ENCODE measurements at regions not wholly inside any gene's neighbourhood (a gene's known extent, or its start where the extent isn't known, plus 50 kb on each side); places are given as distances from the start of the nearest gene placed in this dataset.

GRCh38 chr4:24006269-24006668 is 116.4 kb upstream of the PPARGC1A start:
- no peak for DNase-seq
- ChIA-PET CTCF (no interaction called here), POLR2A (ENCODE audit: unreplicated experiment) (no interaction called here)
- no peaks in the 10 kb centered on the region for H3K9me2 ChIP-seq (replicated peaks; ENCODE audit: low read length)
- BruUV-seq (replicated peaks): no TSS peak
- H3K4me2 ChIP-seq (ENCODE audit: low read length): no peak overlapping the region
- no peaks in the 10 kb centered on the region for H4K20me1 ChIP-seq (ENCODE audit: low read length)
- no peaks in the 10 kb centered on the region for H3K36me3 ChIP-seq (ENCODE audit: low read depth, low read length)
- intact Hi-C loops (cut with micrococcal nuclease): no loop called here
- no peaks in the 10 kb centered on the region for H3F3A ChIP-seq (ENCODE audit: low read length, unreplicated experiment)
- no peak for TF ChIP-seq CTCF (conservative IDR thresholded peaks at IDR 0.05; ENCODE audit: low read depth, low read length)
- no peak for TF ChIP-seq EZH2phosphoT487 (IDR thresholded peaks at IDR 0.05; ENCODE audit: borderline replicate concordance, low read length)
- TF ChIP-seq EZH2 (IDR thresholded peaks at IDR 0.05; ENCODE audit: low read length, unreplicated experiment): no peak
- H3K27me3 ChIP-seq (ENCODE audit: low read length): peaks cover 11% of the 10 kb centered on the region
- no peak overlapping the region for H3K4me3 ChIP-seq (ENCODE audit: low read length)
- H3K4me1 ChIP-seq (ENCODE audit: insufficient read depth, low read length): no peaks in the 10 kb centered on the region
- H3K27ac ChIP-seq (ENCODE audit: low read length): no peak overlapping the region
- no peak overlapping the region for H2AFZ ChIP-seq (ENCODE audit: low read length)
- no peak overlapping the region for H3K9ac ChIP-seq (ENCODE audit: low read length)
- H3K9me3 ChIP-seq (ENCODE audit: low read length): no peaks in the 10 kb centered on the region
- ATAC-seq: no peak
- no peaks in the 10 kb centered on the region for H3K79me2 ChIP-seq (ENCODE audit: low read length)

GRCh38 chr4:24003926-24004325 is 114.1 kb upstream of the PPARGC1A start:
- Histone ChIP-seq H3K9ac (ENCODE audit: low read length) (no peak overlapping the region), H3F3A (ENCODE audit: low read length, unreplicated experiment) (no peaks in the 10 kb centered on the region), H3K27me3 (ENCODE audit: low read length) (peaks cover 9% of the 10 kb centered on the region; the same call in 1 of the 2 replicates), H4K20me1 (ENCODE audit: low read length) (no peaks in the 10 kb centered on the region), H3K4me1 (ENCODE audit: insufficient read depth, low read length) (no peaks in the 10 kb centered on the region), H3K4me2 (ENCODE audit: low read length) (no peak overlapping the region), H3K36me3 (ENCODE audit: low read depth, low read length) (no peaks in the 10 kb centered on the region), H2AFZ (ENCODE audit: low read length) (no peak overlapping the region), H3K9me3 (ENCODE audit: low read length) (no peaks in the 10 kb centered on the region), H3K79me2 (ENCODE audit: low read length) (no peaks in the 10 kb centered on the region), H3K4me3 (ENCODE audit: low read length) (no peak overlapping the region), H3K9me2 (replicated peaks; ENCODE audit: low read length) (no peaks in the 10 kb centered on the region), H3K27ac (ENCODE audit: low read length) (no peak overlapping the region)
- BruUV-seq (replicated peaks): no TSS peak
- intact Hi-C loops (cut with micrococcal nuclease): no loop called here
- DNase-seq (no peak), ATAC-seq (no peak)
- TF ChIP-seq EZH2phosphoT487 (IDR thresholded peaks at IDR 0.05; ENCODE audit: borderline replicate concordance, low read length) (no peak), EZH2 (IDR thresholded peaks at IDR 0.05; ENCODE audit: low read length, unreplicated experiment) (no peak), CTCF (conservative IDR thresholded peaks at IDR 0.05; ENCODE audit: low read depth, low read length) (no peak)
- CTCF ChIA-PET: no interaction called here
- POLR2A ChIA-PET (ENCODE audit: unreplicated experiment): no interaction called here

DNA sequence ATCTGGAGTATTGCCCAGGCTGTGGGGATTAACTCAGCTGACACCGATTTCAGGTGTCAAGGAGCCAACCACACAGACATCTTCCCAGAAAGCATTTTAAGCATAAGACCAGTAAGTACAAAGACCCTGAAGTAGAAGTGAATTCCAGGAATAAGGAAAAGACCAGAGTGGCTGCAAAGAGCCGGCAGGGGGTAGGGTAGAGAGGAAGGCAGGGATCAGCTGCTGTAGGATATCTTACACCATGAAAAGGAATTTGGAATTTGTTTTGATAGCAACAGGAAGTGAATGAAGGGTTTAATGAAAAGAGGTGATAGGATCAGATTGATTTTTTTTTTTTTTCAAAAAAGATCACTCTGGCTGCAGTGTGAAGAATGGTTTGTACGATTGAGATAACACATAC is 113.6 kb upstream of the PPARGC1A start:
- ATAC-seq (no peak), DNase-seq (no peak)
- no peaks in the 10 kb centered on the region for H4K20me1 ChIP-seq (ENCODE audit: low read length)
- no peaks in the 10 kb centered on the region for H3K9me3 ChIP-seq (ENCODE audit: low read length)
- no peaks in the 10 kb centered on the region for H3F3A ChIP-seq (ENCODE audit: low read length, unreplicated experiment)
- no peak for TF ChIP-seq EZH2phosphoT487 (IDR thresholded peaks at IDR 0.05; ENCODE audit: borderline replicate concordance, low read length)
- TF ChIP-seq EZH2 (IDR thresholded peaks at IDR 0.05; ENCODE audit: low read length, unreplicated experiment): no peak
- no peak for TF ChIP-seq CTCF (conservative IDR thresholded peaks at IDR 0.05; ENCODE audit: low read depth, low read length)
- H3K36me3 ChIP-seq (ENCODE audit: low read depth, low read length): no peaks in the 10 kb centered on the region
- H3K9ac ChIP-seq (ENCODE audit: low read length): no peak overlapping the region
- no peaks in the 10 kb centered on the region for H3K79me2 ChIP-seq (ENCODE audit: low read length)
- ChIA-PET POLR2A (ENCODE audit: unreplicated experiment) (no interaction called here), CTCF (no interaction called here)
- no peaks in the 10 kb centered on the region for H3K9me2 ChIP-seq (replicated peaks; ENCODE audit: low read length)
- peaks cover 7% of the 10 kb centered on the region; the same call in 1 of the 2 replicates for H3K27me3 ChIP-seq (ENCODE audit: low read length)
- H3K4me1 ChIP-seq (ENCODE audit: insufficient read depth, low read length): no peaks in the 10 kb centered on the region
- no peak overlapping the region for H3K4me3 ChIP-seq (ENCODE audit: low read length)
- no peak overlapping the region for H2AFZ ChIP-seq (ENCODE audit: low read length)
- no peak overlapping the region for H3K27ac ChIP-seq (ENCODE audit: low read length)
- no peak overlapping the region for H3K4me2 ChIP-seq (ENCODE audit: low read length)
- intact Hi-C loops (cut with micrococcal nuclease): no loop called here
- BruUV-seq (replicated peaks): no TSS peak
